22Rv1 (cell line): ENCODE measurements at regions not wholly inside any gene's neighbourhood (a gene's known extent, or its start where the extent isn't known, plus 50 kb on each side); places are given as distances from the start of the nearest gene placed in this dataset.
"Not testable (repeated sequence)": the region's sequence is repeated elsewhere in the genome, so short reads cannot be mapped to it uniquely, and the experiment has no call there.

ENCODE experiments used
- H3K27ac ChIP-seq: fragments of 450-650 bp; 2 replicates; pipeline ENCODE4 v1.5.1; 2017
- CTCF ChIP-seq: fragments of 450-650 bp; IDR thresholded peaks from 2 replicates; pipeline ENCODE4 v1.5.1; 2017; ENCODE audit warnings: mild to moderate bottlenecking
- ZFX ChIP-seq: fragments of 450-650 bp; IDR thresholded peaks from 2 replicates; pipeline ENCODE4 v1.6.1; 2017; ENCODE audit warnings: antibody characterized with exemption, borderline replicate concordance

- TF ChIP-seq ZFX, result no peak
- no peak for TF ChIP-seq CTCF
- no peak overlapping the region for H3K27ac ChIP-seq
These were observed 377.5 kb downstream of the ADGRD1 start for GRCh38 chr12:131331148-131331750.

- no peak overlapping the region for H3K27ac ChIP-seq
These were observed 378.5 kb downstream of the ADGRD1 start for GRCh38 chr12:131332224-131332623.

GRCh38 chr12:131333136-131333535 lies 377.8 kb upstream of the SFSWAP start:
- TF ChIP-seq ZFX (no peak), CTCF (no peak)
- H3K27ac ChIP-seq, result no peak overlapping the region

More at GRCh38 chr12:131332224-131332623, 378.5 kb downstream of the ADGRD1 start:
- TF ChIP-seq ZFX (no peak), CTCF (no peak)

GRCh38 chr12:131333621-131334440 lies 377.1 kb upstream of the SFSWAP start:
- TF ChIP-seq ZFX (no peak), CTCF (no peak)
- H3K27ac ChIP-seq, result no peak overlapping the region

- no peak overlapping the region for H3K27ac ChIP-seq
- TF ChIP-seq ZFX (no peak), CTCF (no peak)
These were observed 376.1 kb upstream of the SFSWAP start for GRCh38 chr12:131334835-131335234.

- TF ChIP-seq ZFX (no peak), CTCF (no peak)
These were observed 375.4 kb upstream of the SFSWAP start for GRCh38 chr12:131335456-131335855.

GRCh38 chr12:131337861-131338260 lies 373.0 kb upstream of the SFSWAP start:
- not testable (repeated sequence) for H3K27ac ChIP-seq

More at GRCh38 chr12:131335456-131335855, 375.4 kb upstream of the SFSWAP start:
- no peak overlapping the region for H3K27ac ChIP-seq
